ENCODE measurements at regions not wholly inside any gene's neighbourhood (a gene's known extent, or its start where the extent isn't known, plus 50 kb on each side); places are given as distances from the start of the nearest gene placed in this dataset.

DNA sequence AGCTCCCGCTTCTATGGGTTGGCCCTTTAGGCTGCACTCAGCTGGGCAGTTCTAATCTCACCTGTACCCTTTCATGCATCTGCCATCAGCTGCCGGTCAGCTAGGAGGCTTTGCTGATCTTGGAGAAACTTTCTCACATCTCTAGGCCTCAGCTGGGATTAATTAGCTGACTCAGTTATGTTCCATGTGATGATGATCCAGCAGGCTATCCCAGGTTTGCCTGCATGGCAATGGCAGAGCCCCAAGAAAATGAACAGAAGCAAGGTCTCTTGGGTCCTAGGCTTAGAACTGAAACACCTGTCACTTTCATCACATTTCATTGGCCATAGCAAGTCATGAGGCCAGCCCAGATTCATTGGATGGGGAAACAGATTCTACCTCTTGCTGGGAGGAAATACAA lies 304.6 kb upstream of the TBC1D5 start:
- no peak for TF ChIP-seq CTCF (IDR thresholded peaks at IDR 0.05; ENCODE audit: low read depth, low read length, poor library complexity, severe bottlenecking)
- TF ChIP-seq EZH2phosphoT487 (IDR thresholded peaks at IDR 0.05; ENCODE audit: borderline replicate concordance, low read length): no peak
